Activated CD4-positive, alpha-beta T cell treated with anti-CD3 and anti-CD28 coated beads, Interleukin-2, amount 50 U/mL, for 4 hours (primary cell): ENCODE measurements at regions not wholly inside any gene's neighbourhood (a gene's known extent, or its start where the extent isn't known, plus 50 kb on each side); places are given as distances from the start of the nearest gene placed in this dataset.

ENCODE experiments used
- DNase-seq, 2 experiments: peaks; one replicate each; pipeline ENCODE4 v3.0.0-alpha.2; 2020

DNA sequence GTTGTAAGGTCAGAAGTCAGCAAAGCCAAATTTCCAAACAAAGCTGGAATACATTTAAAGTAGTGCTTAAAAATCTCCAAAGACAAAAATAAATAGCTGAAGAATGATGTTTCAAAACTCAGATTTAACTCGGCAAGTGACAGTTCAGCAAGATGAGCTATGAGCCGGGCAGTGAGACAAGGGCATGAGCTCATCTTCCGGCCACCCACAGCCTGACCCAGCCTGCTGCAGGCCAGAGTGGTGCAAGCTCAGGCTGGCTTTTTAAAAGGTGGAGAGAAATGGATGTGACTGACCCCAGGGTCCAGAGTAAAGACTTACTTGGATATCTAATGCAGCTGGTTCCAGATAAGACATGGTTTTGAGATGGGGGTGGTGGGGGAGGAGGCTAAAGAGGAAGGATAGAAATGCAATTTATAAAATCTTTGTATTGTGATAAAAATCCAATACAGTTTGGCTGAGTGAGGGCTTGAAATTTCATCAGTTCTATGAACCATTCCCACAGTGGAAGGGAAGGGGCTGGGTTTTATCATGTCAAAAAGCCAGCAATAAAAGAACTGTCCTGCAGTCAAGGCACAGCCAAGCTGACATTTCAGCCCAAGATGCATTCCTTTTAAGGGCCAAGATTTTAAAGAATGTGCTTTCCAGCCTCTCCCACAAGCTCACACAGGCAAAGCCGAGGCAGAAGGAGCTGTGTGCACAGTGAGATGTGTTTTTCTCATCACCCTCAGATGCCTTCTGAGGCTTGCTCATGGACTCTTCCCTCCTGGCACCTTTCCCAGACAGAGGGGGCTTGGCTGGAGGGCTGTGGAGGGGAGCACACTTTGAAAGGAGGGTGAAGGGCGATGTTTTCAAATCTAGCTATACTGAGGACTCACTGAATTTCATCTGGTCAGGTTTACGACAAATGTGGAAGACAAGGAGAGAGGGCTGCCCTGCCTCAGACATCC, 97.9 kb upstream of the KLHL29 start:
- no peak for DNase-seq

DNA sequence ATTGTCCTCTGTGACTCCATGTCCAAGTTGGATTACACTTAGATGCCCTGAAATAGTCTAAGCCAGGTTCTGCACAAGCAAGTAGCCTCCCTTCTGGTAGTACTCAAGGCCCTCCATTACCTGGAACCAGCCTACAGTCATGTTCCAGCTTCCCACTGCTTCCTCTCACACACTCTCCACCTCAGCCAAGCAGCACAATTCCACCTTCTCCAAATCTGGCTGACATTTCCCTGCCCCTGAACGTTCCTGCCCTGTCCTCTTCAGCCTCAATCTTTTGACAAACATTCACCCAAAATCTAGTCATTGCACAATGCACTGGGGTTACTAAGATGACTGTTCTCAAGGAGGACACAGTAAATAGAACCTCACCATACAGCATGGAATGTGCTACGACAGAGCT, 95.3 kb upstream of the KLHL29 start:
- no peak for DNase-seq

DNA sequence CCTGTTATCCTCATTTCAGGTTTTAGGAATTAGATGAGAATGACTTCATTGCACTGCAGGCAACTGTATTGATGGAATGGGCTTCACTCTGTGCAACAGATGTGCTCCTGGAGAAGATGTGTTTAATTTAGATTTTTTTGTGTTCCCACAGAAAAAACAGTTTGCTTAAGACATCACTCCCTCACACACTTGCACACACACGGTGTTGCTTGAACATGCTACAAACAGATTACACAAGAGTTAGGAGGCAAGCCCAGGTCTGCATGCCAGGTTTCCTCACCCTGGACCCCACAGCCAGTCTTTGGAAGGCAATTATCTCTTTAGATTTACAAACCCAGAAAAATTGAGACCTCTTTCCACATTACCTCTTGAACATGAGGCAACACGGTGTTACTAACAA, 93.7 kb upstream of the KLHL29 start:
- DNase-seq, result no peak

DNA sequence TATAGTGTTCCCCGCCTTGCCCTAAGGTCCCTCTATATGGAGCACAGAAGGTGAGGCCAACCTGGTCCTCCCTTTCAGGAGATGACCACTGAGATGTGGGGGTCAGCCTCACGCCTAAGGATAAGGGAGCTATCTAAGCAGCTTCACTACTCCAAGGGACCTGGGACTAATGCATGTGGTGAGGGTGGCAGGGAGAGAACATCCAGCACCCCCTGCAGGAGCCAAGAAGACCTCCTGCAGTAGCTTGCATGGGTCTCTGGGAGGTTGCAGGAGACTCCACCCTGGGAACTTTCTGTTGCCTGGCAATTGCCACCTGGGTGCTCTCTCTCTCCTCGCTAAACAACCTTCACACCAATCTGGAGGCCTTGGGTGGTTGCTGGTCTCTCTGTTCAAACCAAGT, 93.0 kb upstream of the KLHL29 start:
- DNase-seq, result no peak

- no peak for DNase-seq
Observed at GRCh38 chr2:23293063-23293462, 91.9 kb upstream of the KLHL29 start.

- DNase-seq, result no peak
Observed at GRCh38 chr2:23293731-23294130, 91.2 kb upstream of the KLHL29 start.

DNA sequence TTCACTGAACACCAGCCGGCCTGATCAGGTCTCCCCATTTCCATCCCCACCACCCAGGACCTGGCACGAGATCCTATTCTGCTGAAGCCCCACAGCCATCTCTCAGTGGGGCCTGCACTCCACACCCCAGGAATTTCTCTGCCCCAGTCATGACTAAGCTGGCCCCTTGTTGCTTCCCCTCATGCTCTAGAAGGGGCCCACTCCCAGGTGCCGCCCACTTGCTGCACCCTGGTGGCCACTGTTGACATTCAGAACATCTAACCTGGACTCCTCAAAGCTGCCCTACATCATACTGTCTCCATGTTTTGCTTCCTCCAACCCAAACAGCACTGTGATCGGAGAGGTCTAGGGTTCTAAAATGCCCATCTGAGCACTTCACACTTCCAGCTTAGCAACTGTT, 90.7 kb upstream of the KLHL29 start:
- DNase-seq, result no peak

GRCh38 chr2:23296691-23297090, 88.3 kb upstream of the KLHL29 start:
- DNase-seq, result no peak

DNA sequence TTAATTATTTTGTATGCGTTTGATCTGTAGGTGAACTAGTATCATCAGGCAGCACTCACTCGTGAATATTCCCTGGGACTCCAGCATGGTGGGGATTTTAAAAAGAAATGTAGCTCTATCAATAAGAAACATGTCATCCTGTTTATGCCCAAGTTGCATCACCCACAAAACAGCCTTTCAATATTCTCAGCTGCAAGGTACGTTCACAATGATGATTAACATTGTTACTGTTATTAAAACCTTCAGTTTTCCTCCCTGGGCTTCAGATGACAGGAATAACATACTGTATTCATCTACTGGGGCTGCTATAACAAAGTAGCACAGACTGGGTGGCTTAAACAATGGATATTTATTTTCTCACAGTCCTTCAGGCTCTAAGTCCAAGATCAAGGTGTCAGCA, 87.9 kb upstream of the KLHL29 start:
- no peak for DNase-seq

DNA sequence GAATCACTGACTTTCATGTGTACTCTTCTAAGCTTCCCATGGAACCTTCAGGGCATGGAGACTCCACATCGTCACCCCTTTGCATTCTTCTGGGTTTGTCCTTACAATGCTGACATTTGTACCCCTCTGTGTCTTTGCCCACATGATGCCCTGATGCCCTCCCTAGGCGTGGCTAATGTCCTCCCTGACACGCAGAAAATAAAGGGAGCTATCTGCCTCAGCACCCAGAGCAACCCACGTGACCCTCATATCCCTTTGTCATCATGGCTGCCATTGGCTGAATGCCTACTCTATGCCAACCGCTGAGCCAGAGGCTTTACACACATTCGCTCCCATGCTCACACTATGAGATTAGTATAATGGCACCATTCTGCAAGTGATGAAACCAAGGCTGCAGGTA, 86.4 kb upstream of the KLHL29 start:
- no peak for DNase-seq

GRCh38 chr2:23299476-23300195, 85.3 kb upstream of the KLHL29 start:
- no peak for DNase-seq

- no peak for DNase-seq
Observed at GRCh38 chr2:23301136-23301535, 83.8 kb upstream of the KLHL29 start.

- no peak for DNase-seq
Observed at GRCh38 chr2:23302591-23302990, 82.4 kb upstream of the KLHL29 start.

GRCh38 chr2:23306401-23306800, 78.6 kb upstream of the KLHL29 start:
- DNase-seq, result no peak

DNA sequence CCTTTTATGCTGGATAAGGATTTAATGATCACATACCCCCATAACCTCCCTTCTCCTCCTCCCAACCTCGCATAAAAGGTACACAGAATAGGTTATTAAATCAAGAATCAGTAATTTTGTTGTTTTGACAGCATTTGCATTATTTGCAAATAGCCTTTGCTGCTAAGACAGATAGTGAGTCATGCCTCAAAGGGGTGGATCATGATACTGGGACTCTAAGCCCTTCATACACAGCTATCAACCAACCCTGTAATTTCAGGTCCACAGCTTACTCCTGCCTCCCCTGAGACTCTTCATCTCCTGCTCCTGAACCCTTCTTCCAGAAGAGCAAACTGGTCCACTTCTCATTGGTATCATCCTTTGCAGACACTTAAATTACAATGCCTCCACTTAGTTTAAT, 73.8 kb upstream of the KLHL29 start:
- DNase-seq, result no peak

DNA sequence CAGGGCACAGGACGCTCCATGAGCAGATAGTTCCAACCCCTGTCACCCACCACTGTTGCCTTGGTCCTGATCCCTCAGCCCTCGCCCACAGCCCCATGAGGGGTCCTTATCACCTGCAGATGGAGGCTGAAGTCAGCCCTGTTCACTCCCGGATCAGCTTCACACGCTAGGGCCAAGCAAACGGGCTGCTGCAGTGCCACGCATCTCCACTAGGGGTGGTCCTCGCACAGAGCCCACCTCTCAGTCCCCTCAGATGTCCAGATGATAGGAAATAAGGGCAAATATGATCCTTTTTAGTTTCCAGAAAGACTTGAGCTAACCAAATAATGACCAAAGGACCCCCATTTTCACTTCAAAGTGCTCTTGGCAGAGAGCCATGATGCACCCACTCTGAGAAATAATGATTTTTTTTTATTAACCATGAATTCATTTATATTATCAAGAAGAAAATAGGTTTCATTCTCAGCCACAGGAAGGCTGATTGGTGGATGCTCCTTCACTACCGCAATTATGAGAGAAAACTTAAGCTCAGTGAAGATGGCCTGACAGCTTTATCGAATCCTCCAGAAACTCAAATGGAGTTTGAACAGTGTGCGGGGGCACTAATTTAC, 71.9 kb upstream of the KLHL29 start:
- no peak for DNase-seq

DNA sequence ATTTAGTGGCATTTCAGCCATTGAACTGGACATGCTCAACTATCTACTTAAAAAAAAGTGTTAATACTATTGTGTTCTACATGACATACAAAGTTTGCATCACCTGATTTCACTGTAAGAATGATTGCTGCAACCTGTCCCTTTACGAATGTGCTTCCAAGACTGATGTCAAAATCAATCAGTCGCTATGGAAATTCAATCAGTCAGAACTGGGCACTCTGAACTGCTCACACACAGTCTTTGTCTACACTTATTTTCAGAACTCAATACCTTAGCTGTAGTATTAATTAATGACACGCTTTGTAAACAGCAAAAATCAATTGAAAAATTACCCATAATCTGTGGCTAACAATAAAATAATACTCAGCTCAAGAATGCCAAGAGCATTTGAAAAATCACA, 70.3 kb upstream of the KLHL29 start:
- DNase-seq, result no peak

DNA sequence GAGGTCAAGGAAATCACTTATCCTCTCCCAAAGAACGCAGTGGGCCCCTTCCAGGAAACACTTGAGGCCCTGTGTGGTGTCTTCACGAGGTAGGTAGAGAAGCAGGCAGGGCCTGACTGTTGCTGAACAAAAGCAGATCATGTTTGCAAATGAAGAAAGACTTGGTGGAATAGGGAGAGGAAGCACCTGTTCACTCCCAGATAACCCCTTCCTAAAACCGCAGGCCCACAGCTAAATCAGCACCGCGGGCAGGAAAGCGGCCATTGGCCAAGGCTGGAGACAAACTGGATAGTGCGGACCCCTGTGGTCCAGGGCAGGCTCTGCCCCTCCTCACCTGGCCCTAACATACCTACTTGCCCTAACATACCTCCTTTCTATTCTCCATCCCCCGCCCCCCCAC, 64.9 kb upstream of the KLHL29 start:
- no peak for DNase-seq

DNA sequence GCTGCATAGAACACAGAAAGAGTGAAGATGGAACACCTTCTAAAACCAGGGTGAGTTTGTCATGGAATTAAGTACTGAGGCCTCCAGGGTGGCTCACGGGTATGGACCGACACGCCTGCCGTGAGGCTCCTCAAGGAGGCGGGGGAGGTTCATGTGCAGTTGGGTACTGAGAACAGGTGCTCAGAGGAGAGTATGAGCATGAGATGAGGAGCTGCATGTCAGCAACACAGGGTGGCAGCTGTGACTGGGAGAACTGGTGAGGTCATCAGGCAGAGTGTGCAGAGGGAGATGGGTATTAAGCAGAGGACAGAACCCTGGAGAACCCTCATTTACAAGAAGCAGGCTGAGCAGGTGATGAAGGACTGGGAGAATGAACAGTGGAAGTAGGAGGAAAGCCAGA, 63.2 kb upstream of the KLHL29 start:
- DNase-seq, result no peak

DNA sequence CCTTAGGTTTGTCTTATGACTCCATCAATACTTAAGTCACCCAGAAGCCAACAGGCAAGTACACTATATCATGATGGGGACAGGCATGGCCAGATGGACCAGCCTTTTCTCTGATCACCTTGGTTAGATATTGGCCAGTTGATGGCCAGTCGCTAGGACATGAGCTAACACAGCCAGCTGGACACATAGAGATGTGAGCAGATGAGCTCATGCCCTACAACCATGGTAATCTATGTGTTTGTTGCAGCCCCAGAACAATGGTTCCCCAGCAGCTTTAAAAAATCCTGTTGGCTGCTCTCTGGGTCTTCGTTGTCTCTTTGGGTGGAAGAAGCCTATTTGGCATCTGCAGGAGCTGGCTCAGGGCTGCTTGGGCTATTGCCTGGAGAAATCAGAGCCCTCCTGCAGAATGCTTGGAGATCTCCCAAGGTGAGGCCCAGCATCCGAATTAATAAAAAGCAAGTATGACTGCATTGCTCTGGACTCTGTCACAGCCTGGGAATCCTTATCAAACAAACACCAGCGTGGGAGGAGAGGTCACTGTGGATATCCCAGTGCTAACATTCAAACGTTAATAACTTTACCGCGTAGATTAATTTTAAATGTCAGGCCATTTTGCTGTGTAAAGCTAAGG, 62.3 kb upstream of the KLHL29 start:
- DNase-seq, result no peak

DNA sequence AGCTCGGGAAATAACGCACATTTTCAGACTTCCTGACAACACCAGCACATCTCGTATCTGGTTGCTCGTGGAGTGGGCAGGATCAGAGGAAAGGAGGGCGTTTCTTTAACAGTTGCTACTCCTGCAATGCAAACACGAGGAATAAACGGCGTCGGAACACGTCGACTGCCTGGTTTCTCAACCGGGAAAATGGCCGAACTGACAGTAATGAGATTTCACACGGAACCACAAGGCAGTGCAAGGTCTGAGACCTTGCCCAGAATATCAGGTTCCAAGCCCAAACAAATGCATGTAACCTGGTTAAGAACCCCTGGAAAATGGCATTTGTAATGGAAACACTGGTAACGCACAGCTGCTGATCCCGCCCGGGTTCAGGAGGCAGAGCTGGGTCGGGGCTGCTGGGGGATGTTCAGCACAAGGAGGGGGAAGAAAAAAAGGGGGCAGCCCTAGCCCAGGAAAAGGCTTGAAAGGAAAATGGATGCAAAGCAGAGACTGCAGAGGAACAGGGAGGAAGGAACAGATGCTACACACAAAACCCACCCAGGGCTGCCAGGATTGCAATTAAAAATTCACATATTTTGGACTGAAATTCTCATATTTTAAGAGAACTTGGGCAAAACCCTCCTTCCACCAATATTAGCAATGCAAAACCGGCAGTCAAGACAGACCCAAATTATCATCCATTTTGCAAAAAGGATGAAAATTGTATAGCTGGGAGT, 61.6 kb upstream of the KLHL29 start:
- DNase-seq, result no peak

- no peak for DNase-seq
Observed at GRCh38 chr2:23323917-23324680, 60.9 kb upstream of the KLHL29 start.
